Endothelial cell of umbilical vein (primary cell): ENCODE measurements at regions not wholly inside any gene's neighbourhood (a gene's known extent, or its start where the extent isn't known, plus 50 kb on each side); places are given as distances from the start of the nearest gene placed in this dataset.

Experiments used
- BruUV-seq: library from RNA; stranded (reverse); fragments of 400-500 nt; replicated peaks from 2 replicates; lab custom pipeline; 2021; lab: Mats Ljungman, UMichigan
- CTCF ChIA-PET: fragments of 300-600, 350-600 bp; sonication (Branson Sonifier 250); formaldehyde crosslinking; loops from one replicate; lab custom pipeline; 2021; ENCODE audit warnings: antibody characterized with exemption, inconsistent platforms; lab: Charles Lee
- POLR2A ChIA-PET: fragments of 300-600, 350-600 bp; sonication (Branson Sonifier 250); formaldehyde crosslinking; loops from one replicate; lab custom pipeline; 2021; ENCODE audit warnings: antibody characterized with exemption, inconsistent platforms; lab: Charles Lee
- DNase-seq: peaks from one replicate; pipeline ENCODE4 v3.0.0-alpha.2; 2011; ENCODE audit warnings: low read depth, low spot score
- FAIRE-seq: peaks from 2 replicates; lab custom pipeline; 2011; peaks lifted over from hg19 to GRCh38; lab: Jason Lieb, UNC
- H2AFZ ChIP-seq: 2 replicates; pipeline ENCODE4 v1.6.0; 2012; ENCODE audit warnings: low read depth, low read length, control low read depth, inconsistent platforms
- H3K27ac ChIP-seq: 2 replicates; pipeline ENCODE4 v1.5.1; 2011; ENCODE audit warnings: low read depth, mild to moderate bottlenecking, control low read depth, low read length, moderate library complexity; ENCODE audit not compliant: insufficient read depth
- H3K27me3 ChIP-seq, 2 experiments: 2 replicates each; pipeline versions ENCODE4 v1.6.0 to v1.6.1; 2011; ENCODE audit warnings: low read length in 2 of 2, mixed read lengths in 1 of 2; ENCODE audit not compliant: control insufficient read depth in 2 of 2, insufficient read depth in 2 of 2
- H3K36me3 ChIP-seq, 2 experiments: 2 replicates in 1 of 2; 3 replicates in 1 of 2; pipeline ENCODE4 v1.5.1; 2011; ENCODE audit warnings: low read length in 2 of 2, mild to moderate bottlenecking in 1 of 2, moderate library complexity in 1 of 2; ENCODE audit not compliant: control insufficient read depth in 2 of 2, insufficient read depth in 2 of 2; ENCODE audit errors: extremely low read depth in 1 of 2
- H3K4me1 ChIP-seq: 3 replicates; pipeline ENCODE4 v1.5.1; 2011; ENCODE audit warnings: mild to moderate bottlenecking, low read length; ENCODE audit not compliant: control insufficient read depth, insufficient read depth; ENCODE audit errors: extremely low read depth
- H3K4me2 ChIP-seq: 2 replicates; pipeline ENCODE4 v1.6.1; 2011; ENCODE audit warnings: low read length, control low read depth, mixed read lengths; ENCODE audit not compliant: insufficient read depth
- H3K4me3 ChIP-seq, 3 experiments: fragments of 200-600 bp in 1 of 3; sonication (generic), shearing (Covaris generic) in 1 of 3; replicated peaks in 1 of 3; 2 replicates each; pipeline ENCODE4 v1.5.1; 2011 to 2016; ENCODE audit warnings: control low read depth in 3 of 3, low read length in 3 of 3, mild to moderate bottlenecking in 2 of 3, inconsistent platforms in 1 of 3, low read depth in 1 of 3, moderate library complexity in 1 of 3; ENCODE audit not compliant: insufficient read depth in 1 of 3
- H3K79me2 ChIP-seq: 2 replicates; pipeline ENCODE4 v1.6.0; 2012; ENCODE audit warnings: low read length, inconsistent platforms; ENCODE audit not compliant: control insufficient read depth, insufficient read depth
- H3K9ac ChIP-seq: replicated peaks from 2 replicates; pipeline ENCODE3; 2011; ENCODE audit warnings: low read length, control low read depth; ENCODE audit not compliant: insufficient read depth; ENCODE audit errors: extremely low read depth
- H3K9me1 ChIP-seq: replicated peaks from 3 replicates; pipeline ENCODE4 v1.6.0; 2011; ENCODE audit warnings: mild to moderate bottlenecking, low read length; ENCODE audit not compliant: control insufficient read depth, insufficient read depth; ENCODE audit errors: extremely low read depth
- H3K9me3 ChIP-seq: replicated peaks from 2 replicates; pipeline ENCODE4 v1.5.1; 2012; ENCODE audit warnings: low read length, inconsistent platforms; ENCODE audit not compliant: control insufficient read depth, insufficient read depth
- H4K20me1 ChIP-seq: replicated peaks from 2 replicates; pipeline ENCODE3; 2011; ENCODE audit warnings: mild to moderate bottlenecking, low read length; ENCODE audit not compliant: control insufficient read depth, insufficient read depth; ENCODE audit errors: extremely low read depth
- CTCF ChIP-seq, 2 donors: IDR thresholded peaks; 1 replicate in 1 of 2; 2 replicates in 1 of 2; pipeline ENCODE4 v1.5.1; 2011; ENCODE audit warnings: low read length in 2 of 2, mild to moderate bottlenecking in 2 of 2, moderate library complexity in 2 of 2, control low read depth in 1 of 2, inconsistent platforms in 1 of 2, low read depth in 1 of 2; ENCODE audit not compliant: insufficient read depth in 1 of 2; ENCODE audit errors: extremely low read depth in 1 of 2
- EZH2 ChIP-seq: IDR thresholded peaks from 2 replicates; pipeline ENCODE4 v1.6.1; 2012; ENCODE audit warnings: borderline replicate concordance, low read depth, mild to moderate bottlenecking, moderate library complexity, low read length, inconsistent platforms; ENCODE audit not compliant: severe bottlenecking
- FOS ChIP-seq: IDR thresholded peaks from 2 replicates; pipeline ENCODE4 v1.6.1; 2011; ENCODE audit warnings: mild to moderate bottlenecking, low read length, moderate library complexity, borderline replicate concordance; ENCODE audit not compliant: insufficient read depth
- GATA2 ChIP-seq: IDR thresholded peaks from 2 replicates; pipeline ENCODE4 v1.7.0; 2011; ENCODE audit warnings: low read depth, mild to moderate bottlenecking, moderate library complexity, mixed read lengths, low read length; ENCODE audit not compliant: insufficient read length, insufficient read depth
- JUN ChIP-seq: IDR thresholded peaks from 2 replicates; pipeline ENCODE4 v1.6.1; 2011; ENCODE audit warnings: borderline replicate concordance, low read depth; ENCODE audit not compliant: insufficient read length, insufficient read depth
- MAX ChIP-seq: IDR thresholded peaks from 2 replicates; pipeline ENCODE4 v1.6.1; 2011; ENCODE audit not compliant: insufficient read depth, insufficient read length
- MYC ChIP-seq: IDR thresholded peaks from one replicate; pipeline ENCODE4 v1.6.1; 2011; ENCODE audit warnings: mild to moderate bottlenecking, low read depth, low read length
- POLR2A ChIP-seq: IDR thresholded peaks from 2 replicates; pipeline ENCODE4 v1.6.1; 2012; ENCODE audit warnings: low read depth, mild to moderate bottlenecking, control low read depth, low read length
- POLR2AphosphoS5 ChIP-seq: IDR thresholded peaks from 2 replicates; pipeline ENCODE4 v1.6.1; 2012; ENCODE audit warnings: low read depth, mild to moderate bottlenecking, control low read depth, low read length, moderate library complexity; ENCODE audit not compliant: insufficient read depth
- dilution Hi-C: fragments of 300-500 bp; cut with MboI; formaldehyde crosslinking; loops from one replicate; pipeline ENCODE4 v1.15.0; 2019; ENCODE audit warnings: low sequenced_read_pairs; ENCODE audit not compliant: extremely low pct_ligation_motif_present
- intact Hi-C: fragments of 100-400 bp; cut with micrococcal nuclease; formaldehyde crosslinking; loops from one replicate; pipeline ENCODE4 v1.10.0; 2022

GRCh38 chr3:157662171-157662570 is 159.0 kb upstream of the VEPH1 start:
- Histone ChIP-seq H3K4me2 (no peak overlapping the region), H3K9ac (no peak overlapping the region), H3K27me3 (peaks cover 0 to 3% of the 10 kb centered on the region in 2 experiments), H4K20me1 (no peaks in the 10 kb centered on the region), H3K36me3 (no peaks in the 10 kb centered on the region), H3K27ac (no peak overlapping the region), H3K9me1 (no peaks in the 10 kb centered on the region), H3K79me2 (no peaks in the 10 kb centered on the region), H2AFZ (no peak overlapping the region), H3K9me3 (no peaks in the 10 kb centered on the region), H3K4me1 (no peaks in the 10 kb centered on the region), H3K4me3 (no peak overlapping the region)
- BruUV-seq, result no TSS peak
- CTCF ChIA-PET, result interaction anchor here (1.0 kb wide), 1 partner anchor 32 kb away, joined by 4 read pairs; no protein-coding TSS in a partner anchor
- DNase-seq (no peak), FAIRE-seq (no peak)
- TF ChIP-seq CTCF (IDR thresholded peaks at IDR 0.05; ENCODE audit: extremely low read depth in 1 of 2, insufficient read depth in 1 of 2, low read depth in 1 of 2, low read length in 2 of 2) (no peak), MAX (no peak), POLR2AphosphoS5 (no peak), POLR2A (no peak), FOS (no peak), GATA2 (no peak), EZH2 (no peak), MYC (no peak), JUN (no peak)
- POLR2A ChIA-PET, result no interaction called here
- intact Hi-C loops (no loop called here), dilution Hi-C loops (no loop called here)
